ENCODE measurements at regions not wholly inside any gene's neighbourhood (a gene's known extent, or its start where the extent isn't known, plus 50 kb on each side); places are given as distances from the start of the nearest gene placed in this dataset.
"Not testable (repeated sequence)": the region's sequence is repeated elsewhere in the genome, so short reads cannot be mapped to it uniquely, and the experiment has no call there.

- ATAC-seq (ENCODE audit: low read depth); CTCF ChIA-PET; intact Hi-C loops (cut with micrococcal nuclease); POLR2A ChIA-PET; H3K27me3 Mint-ChIP-seq; H3K4me3 ChIP-seq (ENCODE audit: control extremely low read depth in 1 of 5, extremely low read depth in 1 of 5, insufficient read depth in 1 of 5, low read depth in 2 of 5, low read length in 4 of 5); H3K4me1 Mint-ChIP-seq; H3K4me2 ChIP-seq (replicated peaks; ENCODE audit: low read depth, low read length, poor library complexity, severe bottlenecking); H3K79me2 ChIP-seq (ENCODE audit: control insufficient read depth, insufficient read depth, low read length); H3K27ac Mint-ChIP-seq; DNase-seq; H3K9ac ChIP-seq (ENCODE audit: low read length); H3K9me3 Mint-ChIP-seq (ENCODE audit: insufficient read depth); H3K36me3 ChIP-seq (replicated peaks in 1 of 2; ENCODE audit: control extremely low read depth in 1 of 2, control insufficient read depth in 1 of 2, extremely low read depth in 1 of 2, insufficient read depth in 2 of 2, low read length in 1 of 2); H3K9me3 ChIP-seq (ENCODE audit: control extremely low read depth in 1 of 3, control insufficient read depth in 2 of 3, insufficient read depth in 1 of 3, low read length in 2 of 3); H3K27ac ChIP-seq (ENCODE audit: low read length in 2 of 2); H4K20me1 ChIP-seq (ENCODE audit: control insufficient read depth, insufficient read depth, low read length, poor library complexity, severe bottlenecking); H3K4me1 ChIP-seq (ENCODE audit: control insufficient read depth in 2 of 2, insufficient read depth in 2 of 2, low read length in 2 of 2); H3K4me3 Mint-ChIP-seq; H3K27me3 ChIP-seq (replicated peaks in 1 of 4; ENCODE audit: control extremely low read depth in 1 of 4, control insufficient read depth in 3 of 4, insufficient read depth in 4 of 4, low read length in 3 of 4); H2AFZ ChIP-seq (ENCODE audit: insufficient read depth, low read depth, low read length, poor library complexity, severe bottlenecking): not testable (repeated sequence)
Measured at GRCh38 chr1:61543498-61543897, 181.4 kb downstream of the TM2D1 start.

DNA sequence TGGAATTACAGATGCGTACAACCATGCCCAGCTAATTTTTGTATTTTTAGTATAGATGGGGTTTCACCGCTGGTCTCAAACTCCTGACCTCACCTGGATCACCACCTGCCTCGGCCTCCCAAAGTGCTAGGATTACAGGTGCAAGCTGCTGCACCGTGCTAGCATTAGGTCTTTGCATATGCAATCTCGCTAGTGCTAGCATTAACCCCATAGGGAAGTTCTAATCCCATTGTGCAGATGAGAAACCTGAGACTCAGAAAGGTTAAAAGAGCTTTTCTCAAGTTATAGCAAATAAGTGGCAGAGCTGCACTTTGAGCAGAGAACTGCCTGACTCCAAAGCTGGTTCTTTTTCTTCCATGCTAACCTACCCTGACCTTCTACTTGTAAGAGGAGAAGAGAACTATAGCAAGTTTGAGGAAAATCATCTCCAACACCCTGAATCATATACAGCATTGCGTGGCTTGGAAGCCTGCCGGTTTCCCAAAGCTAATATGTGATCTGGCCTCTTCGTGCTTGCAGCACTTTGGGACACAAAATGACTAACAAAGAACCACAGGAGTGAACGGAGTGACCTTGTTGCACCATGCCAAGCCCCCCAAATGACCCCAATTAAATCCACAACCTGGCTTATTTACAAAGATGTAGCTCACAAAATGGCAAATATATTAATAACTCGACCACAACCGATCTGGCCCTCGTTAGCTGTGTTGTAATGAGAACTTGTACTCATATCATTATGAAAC is 185.1 kb downstream of the TM2D1 start:
- H3K4me1 Mint-ChIP-seq = no peaks in the 10 kb centered on the region
- no peaks in the 10 kb centered on the region for H3K27me3 Mint-ChIP-seq
- intact Hi-C loops (cut with micrococcal nuclease) = no loop called here
- no peak overlapping the region for H2AFZ ChIP-seq (ENCODE audit: insufficient read depth, low read depth, low read length, poor library complexity, severe bottlenecking)
- no peaks in the 10 kb centered on the region for H3K36me3 ChIP-seq (replicated peaks in 1 of 2; ENCODE audit: control extremely low read depth in 1 of 2, control insufficient read depth in 1 of 2, extremely low read depth in 1 of 2, insufficient read depth in 2 of 2, low read length in 1 of 2)
- DNase-seq (no peak), ATAC-seq (ENCODE audit: low read depth) (no peak)
- no peak overlapping the region for H3K9ac ChIP-seq (ENCODE audit: low read length)
- POLR2A ChIA-PET = no interaction called here
- H3K4me2 ChIP-seq (replicated peaks; ENCODE audit: low read depth, low read length, poor library complexity, severe bottlenecking) = no peak overlapping the region
- no peak overlapping the region for H3K4me3 ChIP-seq (ENCODE audit: control extremely low read depth in 1 of 5, extremely low read depth in 1 of 5, insufficient read depth in 1 of 5, low read depth in 2 of 5, low read length in 4 of 5)
- H3K4me3 Mint-ChIP-seq = no peak overlapping the region
- H3K27ac Mint-ChIP-seq = no peak overlapping the region
- 90% methylated on average over 7 of the region's 12 CpGs for WGBS (ENCODE audit: insufficient coverage)
- H3K4me1 ChIP-seq (ENCODE audit: control insufficient read depth in 2 of 2, insufficient read depth in 2 of 2, low read length in 2 of 2) = no peaks in the 10 kb centered on the region
- H3K9me3 ChIP-seq (ENCODE audit: control extremely low read depth in 1 of 3, control insufficient read depth in 2 of 3, insufficient read depth in 1 of 3, low read length in 2 of 3) = no peaks in the 10 kb centered on the region
- TF ChIP-seq EZH2 (IDR thresholded peaks at IDR 0.05; ENCODE audit: borderline replicate concordance, insufficient read depth, low read depth, low read length, poor library complexity, severe bottlenecking) (no peak), CTCF (IDR thresholded peaks at IDR 0.05) (no peak)
- H3K27ac ChIP-seq (ENCODE audit: low read length in 2 of 2) = no peak overlapping the region
- H3K27me3 ChIP-seq (replicated peaks in 1 of 4; ENCODE audit: control extremely low read depth in 1 of 4, control insufficient read depth in 3 of 4, insufficient read depth in 4 of 4, low read length in 3 of 4) = no peaks in the 10 kb centered on the region
- CTCF ChIA-PET = no interaction called here
- no peaks in the 10 kb centered on the region for H4K20me1 ChIP-seq (ENCODE audit: control insufficient read depth, insufficient read depth, low read length, poor library complexity, severe bottlenecking)
- H3K9me3 Mint-ChIP-seq (ENCODE audit: insufficient read depth) = peaks cover 5% of the 10 kb centered on the region
- H3K79me2 ChIP-seq (ENCODE audit: control insufficient read depth, insufficient read depth, low read length) = no peaks in the 10 kb centered on the region

Data from B cell (primary cell).